NCI-H2107 treated with DMSO at 0.1 percent for 48 hours (cell line): ENCODE measurements at regions not wholly inside any gene's neighbourhood (a gene's known extent, or its start where the extent isn't known, plus 50 kb on each side); places are given as distances from the start of the nearest gene placed in this dataset.
"Not testable (repeated sequence)": the region's sequence is repeated elsewhere in the genome, so short reads cannot be mapped to it uniquely, and the experiment has no call there.

ENCODE experiments used
- DNase-seq: peaks from one replicate; lab custom pipeline; 2025; ENCODE audit not compliant: unreplicated experiment; lab: John Stamatoyannopoulos, UW

- no peak for DNase-seq
Measured at GRCh38 chr1:60564916-60565750, 491.6 kb upstream of the C1orf87 start.

- no peak for DNase-seq
Measured at GRCh38 chr1:60563777-60564535, 490.4 kb upstream of the C1orf87 start.

GRCh38 chr1:60562740-60563139 lies 489.2 kb upstream of the C1orf87 start:
- DNase-seq = no peak

GRCh38 chr1:60560701-60561100 lies 487.1 kb upstream of the C1orf87 start:
- DNase-seq = no peak

- no peak for DNase-seq
Measured at GRCh38 chr1:60558236-60558635, 484.7 kb upstream of the C1orf87 start.

- DNase-seq = no peak
Measured at GRCh38 chr1:60553730-60554129, 480.2 kb upstream of the C1orf87 start.

- no peak for DNase-seq
Measured at GRCh38 chr1:60547821-60548220, 474.3 kb upstream of the C1orf87 start.

GRCh38 chr1:60541831-60542532 lies 468.4 kb upstream of the C1orf87 start:
- DNase-seq = no peak

- no peak for DNase-seq
Measured at GRCh38 chr1:60540141-60540540, 466.6 kb upstream of the C1orf87 start.

GRCh38 chr1:60535713-60536112 lies 462.1 kb upstream of the C1orf87 start:
- DNase-seq = no peak

- no peak for DNase-seq
Measured at GRCh38 chr1:60527567-60527966, 454.0 kb upstream of the C1orf87 start.

GRCh38 chr1:60516996-60517395 lies 443.4 kb upstream of the C1orf87 start:
- no peak for DNase-seq

GRCh38 chr1:60510162-60510561 lies 436.6 kb upstream of the C1orf87 start:
- DNase-seq = no peak

- DNase-seq = no peak
Measured at GRCh38 chr1:60504206-60504840, 430.8 kb upstream of the C1orf87 start.

- no peak for DNase-seq
Measured at GRCh38 chr1:60503266-60503925, 429.8 kb upstream of the C1orf87 start.

- no peak for DNase-seq
Measured at GRCh38 chr1:60502506-60502905, 428.9 kb upstream of the C1orf87 start.

GRCh38 chr1:60489916-60490480 lies 416.4 kb upstream of the C1orf87 start:
- not testable (repeated sequence) for DNase-seq

- DNase-seq = no peak
Measured at GRCh38 chr1:60488847-60489246, 415.3 kb upstream of the C1orf87 start.

GRCh38 chr1:60487565-60488345 lies 414.2 kb upstream of the C1orf87 start:
- DNase-seq = no peak

GRCh38 chr1:60483509-60483908 lies 409.9 kb upstream of the C1orf87 start:
- DNase-seq = no peak
